GM19351 (cell line): ENCODE measurements at regions not wholly inside any gene's neighbourhood (a gene's known extent, or its start where the extent isn't known, plus 50 kb on each side); places are given as distances from the start of the nearest gene placed in this dataset.

Experiments used
- ATAC-seq: cut with Tn5 transposase; IDR thresholded peaks from one replicate; pipeline ENCODE4 v1.9.1; 2021; ENCODE audit warnings: mild to moderate bottlenecking, moderate library complexity; ENCODE audit not compliant: unreplicated experiment

DNA sequence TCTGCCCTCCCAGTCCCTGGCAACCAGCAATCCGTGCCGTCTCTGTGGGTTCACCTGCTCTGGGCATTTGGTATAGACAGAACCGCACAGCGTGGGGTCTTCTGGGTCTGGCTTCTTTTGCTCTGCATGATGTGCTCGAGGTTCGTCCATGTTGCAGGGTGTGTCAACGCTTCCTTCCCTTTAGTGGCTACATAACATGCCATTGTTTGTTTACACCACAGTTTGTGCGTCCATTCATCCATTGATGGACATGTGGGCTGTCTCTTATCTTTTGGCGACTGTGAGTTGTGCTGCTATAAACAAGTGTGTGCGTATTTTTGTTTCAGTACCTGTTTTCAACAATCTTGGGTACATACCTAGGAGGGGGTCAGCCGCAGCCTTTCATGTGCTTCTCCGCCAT lies 149.5 kb upstream of the RPS6KA2 start:
- ATAC-seq, result no peak

- ATAC-seq, result no peak
Measured at GRCh38 chr6:166775923-166776220, 148.8 kb upstream of the RPS6KA2 start.

GRCh38 chr6:166775180-166775922 lies 148.3 kb upstream of the RPS6KA2 start:
- ATAC-seq, result no peak

- ATAC-seq, result no peak
Measured at GRCh38 chr6:166774770-166775169, 147.7 kb upstream of the RPS6KA2 start.

DNA sequence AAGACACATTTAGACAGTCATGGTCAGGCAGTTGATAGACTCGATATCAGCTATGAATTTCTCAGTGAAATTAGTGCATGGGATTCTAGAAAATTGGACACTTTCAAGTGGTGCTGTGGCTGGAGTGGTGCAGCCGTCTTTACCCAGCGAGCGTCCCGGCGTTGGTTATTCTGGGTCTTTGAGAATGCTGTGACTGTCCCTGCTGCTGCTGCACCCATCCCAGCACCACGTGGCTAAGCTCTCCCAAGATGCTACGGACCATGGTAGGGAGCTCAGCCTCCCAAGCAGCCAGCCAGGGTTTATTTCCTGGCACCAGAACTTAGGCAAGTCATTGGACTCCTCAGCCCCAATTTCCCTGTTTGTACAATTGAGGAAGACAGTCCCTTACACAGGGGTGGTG lies 147.2 kb upstream of the RPS6KA2 start:
- ATAC-seq, result no peak

DNA sequence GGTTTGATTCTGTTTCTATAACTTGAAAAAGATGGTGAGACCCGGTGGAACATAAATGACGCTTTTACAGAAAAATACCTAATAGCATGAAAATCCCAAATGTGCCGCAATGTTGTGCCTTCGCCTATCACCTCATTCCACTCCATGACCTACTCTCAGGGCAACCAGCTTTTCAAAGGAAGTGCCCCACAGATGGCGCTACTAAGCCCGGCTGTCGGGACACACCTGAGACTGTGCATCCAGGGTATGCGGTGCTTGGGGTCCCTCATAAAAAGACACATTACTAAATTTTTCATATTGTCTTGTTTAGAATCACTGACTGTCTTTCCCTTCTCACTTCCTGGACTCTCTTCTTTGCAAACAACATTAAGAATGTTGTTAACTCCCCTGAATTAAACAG lies 145.5 kb upstream of the RPS6KA2 start:
- no peak for ATAC-seq

GRCh38 chr6:166771701-166772100 lies 144.7 kb upstream of the RPS6KA2 start:
- no peak for ATAC-seq

GRCh38 chr6:166770216-166771116 lies 143.4 kb upstream of the RPS6KA2 start:
- ATAC-seq, result no peak

DNA sequence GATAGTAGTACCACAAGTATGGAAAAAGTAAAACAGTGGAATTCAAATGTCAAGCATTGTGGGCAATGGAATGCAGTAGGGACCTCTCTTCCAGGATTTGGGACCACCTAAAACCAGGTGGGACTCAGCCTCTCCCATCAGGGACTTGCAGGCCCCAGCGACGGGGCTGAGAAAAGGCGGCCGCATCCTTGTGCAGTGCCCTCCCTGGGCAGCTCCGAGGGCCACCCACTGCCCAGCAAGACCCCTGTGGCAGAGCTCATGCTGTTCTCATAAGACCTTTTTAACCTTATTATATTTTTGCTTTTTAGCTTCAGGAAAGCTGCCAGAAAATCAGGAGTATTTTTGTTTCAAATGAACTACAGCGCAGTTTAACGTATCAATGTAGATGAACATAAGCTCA lies 142.6 kb upstream of the RPS6KA2 start:
- no peak for ATAC-seq

DNA sequence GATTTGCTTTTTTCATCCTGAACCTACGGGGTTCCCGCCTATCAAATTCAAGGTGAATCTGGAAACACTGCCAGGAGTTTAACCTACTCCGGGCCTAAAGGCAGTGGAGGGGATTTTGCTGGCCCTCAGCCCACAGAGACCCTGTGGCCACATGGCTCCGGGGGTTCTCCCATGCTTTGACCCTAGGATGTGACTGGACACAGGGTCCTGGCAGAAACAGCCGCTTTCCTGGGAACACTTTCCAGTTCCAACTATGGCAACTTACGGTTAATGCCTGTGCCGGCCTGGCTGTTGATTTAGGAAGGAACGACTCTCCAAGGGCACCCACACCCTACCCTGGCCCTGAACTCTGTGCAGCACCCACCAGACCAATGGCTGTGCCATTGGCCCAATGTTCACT lies 141.7 kb upstream of the RPS6KA2 start:
- ATAC-seq, result no peak

GRCh38 chr6:166767230-166767629 lies 140.2 kb upstream of the RPS6KA2 start:
- no peak for ATAC-seq

GRCh38 chr6:166766769-166767168 lies 139.7 kb upstream of the RPS6KA2 start:
- ATAC-seq, result no peak

DNA sequence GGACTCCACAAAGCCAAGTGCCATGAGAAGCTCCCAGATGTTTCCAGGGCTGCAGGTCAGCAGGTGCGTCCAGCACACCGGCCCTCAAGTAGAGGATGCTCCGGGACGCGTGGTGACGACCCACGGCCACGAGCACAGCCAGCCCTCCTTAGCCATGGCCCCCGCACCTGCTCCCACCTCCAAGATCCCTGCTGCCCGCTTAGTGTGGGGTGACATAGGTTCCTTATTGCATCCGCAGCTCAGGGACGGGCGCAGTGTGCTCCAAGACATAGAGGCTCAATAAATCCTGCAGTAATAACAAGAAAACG lies 138.1 kb upstream of the RPS6KA2 start:
- no peak for ATAC-seq

DNA sequence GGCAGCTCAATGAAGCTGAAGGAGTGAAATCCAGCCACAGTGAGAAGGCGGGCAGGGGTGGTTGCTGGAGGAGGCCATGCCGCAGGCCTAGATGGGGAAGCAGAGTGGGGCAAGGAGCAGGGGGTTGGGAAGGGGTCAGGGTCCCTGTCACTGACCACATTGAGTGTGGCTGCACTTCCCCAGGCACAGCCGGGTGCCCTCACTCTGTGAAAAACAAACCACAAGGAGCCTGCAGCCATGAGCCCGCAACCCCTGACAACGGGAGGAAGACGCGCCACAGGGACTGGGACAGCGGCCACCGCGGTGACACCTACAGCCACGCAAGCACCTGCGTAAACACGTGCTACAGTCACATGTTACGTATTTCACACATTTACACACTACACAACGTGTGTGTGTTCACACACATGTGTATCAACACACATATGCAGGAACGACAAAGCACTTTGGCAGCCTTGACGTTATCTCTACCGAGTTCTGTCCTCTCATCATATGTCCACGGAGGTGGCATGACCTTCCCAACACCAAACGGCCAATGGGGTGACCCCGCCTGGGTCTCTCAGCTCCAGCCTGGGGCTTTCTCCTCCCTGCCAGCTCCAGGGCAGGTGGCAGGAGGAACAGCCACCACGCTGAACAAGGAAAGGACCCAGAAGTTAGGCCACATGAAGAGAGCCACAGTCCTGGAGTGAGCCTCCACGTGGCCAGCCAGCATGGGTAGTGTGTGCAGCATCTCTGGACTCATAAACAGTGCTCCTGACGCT lies 137.6 kb upstream of the RPS6KA2 start:
- no peak for ATAC-seq

GRCh38 chr6:166763606-166764472 lies 136.8 kb upstream of the RPS6KA2 start:
- no peak for ATAC-seq

DNA sequence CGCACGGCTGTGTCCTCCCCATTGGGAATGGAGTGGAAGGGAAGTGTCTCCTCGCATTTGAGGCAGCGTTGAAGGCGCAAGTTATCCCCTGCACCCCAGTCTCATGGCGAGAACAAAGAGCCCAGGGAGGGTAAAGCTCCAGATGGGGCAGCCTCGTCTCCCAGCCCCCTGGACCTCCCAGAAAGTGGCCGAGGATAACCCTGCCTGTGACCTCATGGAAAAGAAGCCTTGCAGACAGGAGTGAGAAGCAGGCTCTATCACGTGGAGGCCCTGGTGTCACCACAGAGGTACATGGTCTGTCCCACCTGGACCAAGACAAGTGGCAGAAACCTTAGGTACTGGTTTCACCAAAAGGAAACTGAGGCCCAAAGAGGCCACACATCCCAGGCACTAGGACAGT lies 134.8 kb upstream of the RPS6KA2 start:
- ATAC-seq, result no peak

DNA sequence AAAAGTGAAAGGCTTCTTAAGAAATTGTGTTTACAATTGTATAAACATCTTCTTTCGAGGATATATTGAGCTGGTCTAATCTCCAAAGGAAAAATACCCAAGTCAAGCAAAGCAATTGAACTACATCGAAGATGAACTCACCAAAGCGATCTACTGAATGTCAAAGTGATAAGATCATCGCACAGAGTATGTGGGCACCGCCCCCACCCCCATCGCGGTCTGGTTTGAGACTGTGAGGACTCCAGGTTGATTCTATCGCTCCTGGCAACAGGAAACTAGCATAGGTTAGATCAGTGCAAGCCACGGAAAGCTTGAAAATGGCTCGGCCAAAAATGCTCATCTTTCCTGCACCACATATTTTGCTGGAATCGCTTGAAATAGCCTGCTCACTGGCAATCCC lies 133.2 kb upstream of the RPS6KA2 start:
- no peak for ATAC-seq

DNA sequence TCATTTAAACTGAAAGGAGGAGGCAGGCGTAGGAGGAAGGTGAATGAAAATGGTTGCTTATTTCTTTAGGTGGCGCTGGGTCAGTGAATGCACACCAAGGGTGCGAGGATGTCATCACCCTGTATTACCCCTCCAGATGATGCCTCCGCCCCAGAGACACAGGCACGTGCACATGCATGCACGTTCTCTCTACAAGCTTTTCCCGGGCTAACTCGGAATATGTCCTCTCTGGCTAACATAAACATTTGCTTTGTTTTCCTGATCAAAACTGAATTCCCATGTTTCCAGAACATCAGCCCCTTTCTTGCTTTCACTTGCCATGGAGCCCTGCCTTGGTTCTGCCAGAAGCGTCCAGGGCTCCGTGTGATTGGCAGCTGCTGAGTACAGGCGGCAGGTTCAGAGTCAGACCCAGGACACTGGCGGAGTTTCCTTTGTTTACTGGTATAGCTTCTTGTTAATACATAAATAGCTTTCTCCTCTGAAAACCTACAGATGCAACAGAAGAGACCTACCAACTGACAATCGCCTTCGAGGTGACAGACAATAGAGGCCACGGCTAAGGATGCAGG lies 131.2 kb upstream of the RPS6KA2 start:
- ATAC-seq, result no peak

- ATAC-seq, result no peak
Measured at GRCh38 chr6:166757232-166758135, 130.4 kb upstream of the RPS6KA2 start.
